Liver (tissue), 3 donors: ENCODE measurements at regions not wholly inside any gene's neighbourhood (a gene's known extent, or its start where the extent isn't known, plus 50 kb on each side); places are given as distances from the start of the nearest gene placed in this dataset.

Experiments used
- EGR1 ChIP-seq, 2 donors: IDR thresholded peaks; 2 replicates each; pipeline ENCODE4 v1.6.1; 2016 to 2018; ENCODE audit warnings: antibody characterized with exemption in 2 of 2, low read depth in 2 of 2
- HNF4G ChIP-seq: IDR thresholded peaks from 2 replicates; pipeline ENCODE4 v1.6.1; 2016; ENCODE audit warnings: antibody characterized with exemption
- JUND ChIP-seq, 2 donors: IDR thresholded peaks; 2 replicates each; pipeline ENCODE4 v1.6.1; 2016; ENCODE audit warnings: antibody characterized with exemption in 2 of 2
- RAD21 ChIP-seq, 2 donors: IDR thresholded peaks; 2 replicates each; pipeline ENCODE4 v1.6.1; 2016; ENCODE audit warnings: antibody characterized with exemption in 2 of 2, mild to moderate bottlenecking in 2 of 2
- REST ChIP-seq: IDR thresholded peaks from 2 replicates; pipeline ENCODE4 v1.6.1; 2016; ENCODE audit warnings: antibody characterized with exemption, mild to moderate bottlenecking
- SP1 ChIP-seq: IDR thresholded peaks from 2 replicates; pipeline ENCODE4 v1.6.1; 2018; ENCODE audit warnings: antibody characterized with exemption, mild to moderate bottlenecking
- TAF1 ChIP-seq: conservative IDR thresholded peaks from 2 replicates; pipeline ENCODE4 v1.6.1; 2016; ENCODE audit warnings: antibody characterized with exemption, mild to moderate bottlenecking
- YY1 ChIP-seq: IDR thresholded peaks from 2 replicates; pipeline ENCODE4 v1.6.1; 2016; ENCODE audit warnings: antibody characterized with exemption, mild to moderate bottlenecking
- ZBTB33 ChIP-seq: IDR thresholded peaks from 2 replicates; pipeline ENCODE4 v1.6.1; 2016; ENCODE audit warnings: antibody characterized with exemption
- TF ChIP-seq, protein P1 (sequence below): fragments of 150-350 bp; IDR thresholded peaks from 2 replicates; pipeline ENCODE4 v1.5.1; 2017; ENCODE audit warnings: improper control_type of control experiment, low read depth, low read length; ENCODE audit not compliant: missing input control
- TF ChIP-seq, protein P2 (sequence below): IDR thresholded peaks from 2 replicates; pipeline ENCODE4 v1.6.1; 2016; ENCODE audit warnings: antibody characterized with exemption
- donor health status: healthy.
- donor health status: healthy.

- TF ChIP-seq TAF1 (no peak), EGR1 (IDR thresholded peaks at IDR 0.05; ENCODE audit: low read depth in 2 of 2) (no peak), ZBTB33 (no peak), HNF4G (no peak), YY1 (no peak), RAD21 (IDR thresholded peaks at IDR 0.05) (no peak), JUND (IDR thresholded peaks at IDR 0.05) (no peak), REST (no peak), SP1 (no peak)
- TF ChIP-seq, protein P1, sequence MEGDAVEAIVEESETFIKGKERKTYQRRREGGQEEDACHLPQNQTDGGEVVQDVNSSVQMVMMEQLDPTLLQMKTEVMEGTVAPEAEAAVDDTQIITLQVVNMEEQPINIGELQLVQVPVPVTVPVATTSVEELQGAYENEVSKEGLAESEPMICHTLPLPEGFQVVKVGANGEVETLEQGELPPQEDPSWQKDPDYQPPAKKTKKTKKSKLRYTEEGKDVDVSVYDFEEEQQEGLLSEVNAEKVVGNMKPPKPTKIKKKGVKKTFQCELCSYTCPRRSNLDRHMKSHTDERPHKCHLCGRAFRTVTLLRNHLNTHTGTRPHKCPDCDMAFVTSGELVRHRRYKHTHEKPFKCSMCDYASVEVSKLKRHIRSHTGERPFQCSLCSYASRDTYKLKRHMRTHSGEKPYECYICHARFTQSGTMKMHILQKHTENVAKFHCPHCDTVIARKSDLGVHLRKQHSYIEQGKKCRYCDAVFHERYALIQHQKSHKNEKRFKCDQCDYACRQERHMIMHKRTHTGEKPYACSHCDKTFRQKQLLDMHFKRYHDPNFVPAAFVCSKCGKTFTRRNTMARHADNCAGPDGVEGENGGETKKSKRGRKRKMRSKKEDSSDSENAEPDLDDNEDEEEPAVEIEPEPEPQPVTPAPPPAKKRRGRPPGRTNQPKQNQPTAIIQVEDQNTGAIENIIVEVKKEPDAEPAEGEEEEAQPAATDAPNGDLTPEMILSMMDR: no peak
- TF ChIP-seq, protein P2, sequence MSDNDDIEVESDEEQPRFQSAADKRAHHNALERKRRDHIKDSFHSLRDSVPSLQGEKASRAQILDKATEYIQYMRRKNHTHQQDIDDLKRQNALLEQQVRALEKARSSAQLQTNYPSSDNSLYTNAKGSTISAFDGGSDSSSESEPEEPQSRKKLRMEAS: no peak
Observed at GRCh38 chrX:13470685-13470977, 98.8 kb upstream of the EGFL6 start.
